Activated T-cell treated with anti-CD3 and anti-CD28 coated beads, Interleukin-2, amount 50 U/mL, for 4 hours (primary cell): ENCODE measurements at regions not wholly inside any gene's neighbourhood (a gene's known extent, or its start where the extent isn't known, plus 50 kb on each side); places are given as distances from the start of the nearest gene placed in this dataset.
A peak's percentile ranks its signal among the peaks of the same experiment; 100 is the strongest.
"Not testable (repeated sequence)": the region's sequence is repeated elsewhere in the genome, so short reads cannot be mapped to it uniquely, and the experiment has no call there.

Experiments used
- ATAC-seq, 2 donors: fragments of 200-7000 bp; cut with Tn5 transposase; one replicate each; pipeline ENCODE4 v1.10.0; 2021
- DNase-seq: peaks from one replicate; pipeline ENCODE4 v3.0.0-alpha.2; 2020
- H3K27me3 Mint-ChIP-seq: one replicate; pipeline ENCODE4 v1.8.0; 2021; ENCODE audit warnings: low read depth, mixed read lengths
- H3K36me3 Mint-ChIP-seq: one replicate; pipeline ENCODE4 v1.8.0; 2022; ENCODE audit warnings: mixed read lengths; ENCODE audit not compliant: insufficient read depth
- H3K4me1 Mint-ChIP-seq: one replicate; pipeline ENCODE4 v1.8.0; 2021; ENCODE audit warnings: low read depth, mixed read lengths
- H3K4me3 Mint-ChIP-seq: one replicate; pipeline ENCODE4 v1.8.0; 2021; ENCODE audit warnings: mild to moderate bottlenecking, moderate library complexity, mixed read lengths
- H3K9me3 Mint-ChIP-seq: one replicate; pipeline ENCODE4 v1.8.0; 2021; ENCODE audit warnings: mixed read lengths

GRCh38 chr10:78437407-78437768 is 403.7 kb downstream of the RPS24 start:
- H3K9me3 Mint-ChIP-seq, result no peaks in the 10 kb centered on the region
- H3K27me3 Mint-ChIP-seq, result peaks cover 3% of the 10 kb centered on the region
- no peaks in the 10 kb centered on the region for H3K4me1 Mint-ChIP-seq
- H3K4me3 Mint-ChIP-seq, result no peak overlapping the region
- DNase-seq (no peak), ATAC-seq (no peak)
- H3K36me3 Mint-ChIP-seq, result no peaks in the 10 kb centered on the region

GRCh38 chr10:78437998-78438906 is 404.6 kb downstream of the RPS24 start:
- DNase-seq, result no peak
- Mint-ChIP-seq H3K4me3 (no peak overlapping the region), H3K9me3 (no peaks in the 10 kb centered on the region), H3K4me1 (no peaks in the 10 kb centered on the region), H3K36me3 (no peaks in the 10 kb centered on the region), H3K27me3 (peaks cover 2% of the 10 kb centered on the region)
- no peak for ATAC-seq

- no peaks in the 10 kb centered on the region for H3K4me1 Mint-ChIP-seq
- peaks cover 2% of the 10 kb centered on the region for H3K27me3 Mint-ChIP-seq
- no peaks in the 10 kb centered on the region for H3K36me3 Mint-ChIP-seq
- no peak for DNase-seq
- no peak for ATAC-seq
- no peaks in the 10 kb centered on the region for H3K9me3 Mint-ChIP-seq
- no peak overlapping the region for H3K4me3 Mint-ChIP-seq
Observed at GRCh38 chr10:78438907-78439809, 405.5 kb downstream of the RPS24 start.

- Mint-ChIP-seq H3K36me3 (no peaks in the 10 kb centered on the region), H3K4me3 (no peak overlapping the region), H3K9me3 (no peaks in the 10 kb centered on the region), H3K27me3 (peaks cover 2% of the 10 kb centered on the region), H3K4me1 (no peaks in the 10 kb centered on the region)
- DNase-seq (no peak), ATAC-seq (no peak)
Observed at GRCh38 chr10:78441010-78441409, 407.3 kb downstream of the RPS24 start.

- DNase-seq (no peak), ATAC-seq (no peak)
- H3K27me3 Mint-ChIP-seq, result peaks cover 2% of the 10 kb centered on the region
- no peaks in the 10 kb centered on the region for H3K4me1 Mint-ChIP-seq
- no peaks in the 10 kb centered on the region for H3K9me3 Mint-ChIP-seq
- no peaks in the 10 kb centered on the region for H3K36me3 Mint-ChIP-seq
- no peak overlapping the region for H3K4me3 Mint-ChIP-seq
Observed at GRCh38 chr10:78441694-78442093, 408.0 kb downstream of the RPS24 start.

GRCh38 chr10:78442836-78443550 is 409.3 kb downstream of the RPS24 start:
- H3K9me3 Mint-ChIP-seq, result no peaks in the 10 kb centered on the region
- H3K36me3 Mint-ChIP-seq, result no peaks in the 10 kb centered on the region
- H3K27me3 Mint-ChIP-seq, result peaks cover 4% of the 10 kb centered on the region
- ATAC-seq (peak in 1 of 2 donors; percentile 12), DNase-seq (no peak)
- no peak overlapping the region for H3K4me3 Mint-ChIP-seq
- H3K4me1 Mint-ChIP-seq, result no peaks in the 10 kb centered on the region

- Mint-ChIP-seq H3K36me3 (no peaks in the 10 kb centered on the region), H3K4me3 (no peak overlapping the region)
Observed at GRCh38 chr10:78443900-78444571, 410.4 kb downstream of the RPS24 start.

GRCh38 chr10:78444741-78445140 is 411.1 kb downstream of the RPS24 start:
- not testable (repeated sequence) for ATAC-seq, H3K36me3 Mint-ChIP-seq, DNase-seq, H3K4me3 Mint-ChIP-seq, H3K27me3 Mint-ChIP-seq, H3K4me1 Mint-ChIP-seq, H3K9me3 Mint-ChIP-seq

More at GRCh38 chr10:78443900-78444571, 410.4 kb downstream of the RPS24 start:
- peaks cover 4% of the 10 kb centered on the region for H3K27me3 Mint-ChIP-seq
- H3K4me1 Mint-ChIP-seq, result no peaks in the 10 kb centered on the region
- no peak for DNase-seq
- ATAC-seq, result no peak
- H3K9me3 Mint-ChIP-seq, result no peaks in the 10 kb centered on the region

- H3K4me1 Mint-ChIP-seq, result no peaks in the 10 kb centered on the region
- H3K27me3 Mint-ChIP-seq, result peaks cover 4% of the 10 kb centered on the region
- H3K4me3 Mint-ChIP-seq, result no peak overlapping the region
- H3K9me3 Mint-ChIP-seq, result no peaks in the 10 kb centered on the region
- ATAC-seq (no peak), DNase-seq (no peak)
- no peaks in the 10 kb centered on the region for H3K36me3 Mint-ChIP-seq
Observed at GRCh38 chr10:78445308-78445707, 411.6 kb downstream of the RPS24 start.

GRCh38 chr10:78448470-78448869 is 414.8 kb downstream of the RPS24 start:
- no peaks in the 10 kb centered on the region for H3K4me1 Mint-ChIP-seq

GRCh38 chr10:78448994-78449418 is 415.3 kb downstream of the RPS24 start:
- Mint-ChIP-seq H3K27me3 (peaks cover 6% of the 10 kb centered on the region), H3K4me3 (no peak overlapping the region), H3K9me3 (no peaks in the 10 kb centered on the region), H3K36me3 (no peaks in the 10 kb centered on the region), H3K4me1 (no peaks in the 10 kb centered on the region)
- ATAC-seq, result no peak
- DNase-seq, result no peak

More at GRCh38 chr10:78448470-78448869, 414.8 kb downstream of the RPS24 start:
- DNase-seq, result no peak
- ATAC-seq, result no peak
- H3K36me3 Mint-ChIP-seq, result no peaks in the 10 kb centered on the region
- peaks cover 4% of the 10 kb centered on the region for H3K27me3 Mint-ChIP-seq
- H3K9me3 Mint-ChIP-seq, result no peaks in the 10 kb centered on the region
- no peak overlapping the region for H3K4me3 Mint-ChIP-seq

- Mint-ChIP-seq H3K27me3 (peaks cover 6% of the 10 kb centered on the region), H3K36me3 (no peaks in the 10 kb centered on the region), H3K4me1 (no peaks in the 10 kb centered on the region), H3K9me3 (no peaks in the 10 kb centered on the region), H3K4me3 (no peak overlapping the region)
- no peak for ATAC-seq
- no peak for DNase-seq
Observed at GRCh38 chr10:78449554-78449953, 415.9 kb downstream of the RPS24 start.

GRCh38 chr10:78450239-78450638 is 416.6 kb downstream of the RPS24 start:
- no peak for DNase-seq
- Mint-ChIP-seq H3K9me3 (no peaks in the 10 kb centered on the region), H3K36me3 (no peaks in the 10 kb centered on the region), H3K27me3 (peaks cover 6% of the 10 kb centered on the region), H3K4me3 (no peak overlapping the region), H3K4me1 (no peaks in the 10 kb centered on the region)
- no peak for ATAC-seq
